PC-3 (cell line): ENCODE measurements at regions not wholly inside any gene's neighbourhood (a gene's known extent, or its start where the extent isn't known, plus 50 kb on each side); places are given as distances from the start of the nearest gene placed in this dataset.

Source experiments
- EZH2 ChIP-seq: fragments of 300-600 bp; sonication (generic); IDR thresholded peaks from one replicate; pipeline ENCODE4 v1.6.1; 2017; ENCODE audit warnings: antibody characterized with exemption, mild to moderate bottlenecking, low read length; ENCODE audit not compliant: unreplicated experiment
- EZH2phosphoT487 ChIP-seq: fragments of 300-600 bp; sonication (generic); IDR thresholded peaks from 2 replicates; pipeline ENCODE4 v1.6.1; 2018; ENCODE audit warnings: mild to moderate bottlenecking, antibody characterized with exemption, low read length, borderline replicate concordance
- TF ChIP-seq, protein P1 (sequence below): fragments of 300-600 bp; sonication (generic); conservative IDR thresholded peaks from 2 replicates; pipeline ENCODE4 v1.5.1; 2017; ENCODE audit warnings: antibody characterized with exemption, low read depth, mild to moderate bottlenecking, low read length

- TF ChIP-seq, protein P1, sequence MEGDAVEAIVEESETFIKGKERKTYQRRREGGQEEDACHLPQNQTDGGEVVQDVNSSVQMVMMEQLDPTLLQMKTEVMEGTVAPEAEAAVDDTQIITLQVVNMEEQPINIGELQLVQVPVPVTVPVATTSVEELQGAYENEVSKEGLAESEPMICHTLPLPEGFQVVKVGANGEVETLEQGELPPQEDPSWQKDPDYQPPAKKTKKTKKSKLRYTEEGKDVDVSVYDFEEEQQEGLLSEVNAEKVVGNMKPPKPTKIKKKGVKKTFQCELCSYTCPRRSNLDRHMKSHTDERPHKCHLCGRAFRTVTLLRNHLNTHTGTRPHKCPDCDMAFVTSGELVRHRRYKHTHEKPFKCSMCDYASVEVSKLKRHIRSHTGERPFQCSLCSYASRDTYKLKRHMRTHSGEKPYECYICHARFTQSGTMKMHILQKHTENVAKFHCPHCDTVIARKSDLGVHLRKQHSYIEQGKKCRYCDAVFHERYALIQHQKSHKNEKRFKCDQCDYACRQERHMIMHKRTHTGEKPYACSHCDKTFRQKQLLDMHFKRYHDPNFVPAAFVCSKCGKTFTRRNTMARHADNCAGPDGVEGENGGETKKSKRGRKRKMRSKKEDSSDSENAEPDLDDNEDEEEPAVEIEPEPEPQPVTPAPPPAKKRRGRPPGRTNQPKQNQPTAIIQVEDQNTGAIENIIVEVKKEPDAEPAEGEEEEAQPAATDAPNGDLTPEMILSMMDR: no peak
- no peak for TF ChIP-seq EZH2phosphoT487
- no peak for TF ChIP-seq EZH2
Measured at GRCh38 chr14:66085665-66086064, 400.5 kb upstream of the CCDC196 start.
